Right lobe of liver (tissue), 4 donors: ENCODE measurements at regions not wholly inside any gene's neighbourhood (a gene's known extent, or its start where the extent isn't known, plus 50 kb on each side); places are given as distances from the start of the nearest gene placed in this dataset.

Experiments
- CTCF ChIP-seq, 4 donors: fragments of 200-600 bp in 3 of 4; fragments of 450-650 bp in 1 of 4; IDR thresholded peaks; one replicate each; pipeline versions ENCODE4 v1.5.1 to v1.8.0; 2016 to 2022; ENCODE audit warnings: antibody characterized with exemption in 4 of 4, mild to moderate bottlenecking in 2 of 4
- POLR2A ChIP-seq: fragments of 450-650 bp; IDR thresholded peaks from one replicate; pipeline ENCODE4 v1.6.1; 2017; ENCODE audit warnings: antibody characterized with exemption, mild to moderate bottlenecking
- donor health status: DM: no; HTN: no; CAD: no.
- donor health status: DM: no; HTN: no; CAD: no.
- donor health status: DM: no; HTN: yes; CAD: no.

DNA sequence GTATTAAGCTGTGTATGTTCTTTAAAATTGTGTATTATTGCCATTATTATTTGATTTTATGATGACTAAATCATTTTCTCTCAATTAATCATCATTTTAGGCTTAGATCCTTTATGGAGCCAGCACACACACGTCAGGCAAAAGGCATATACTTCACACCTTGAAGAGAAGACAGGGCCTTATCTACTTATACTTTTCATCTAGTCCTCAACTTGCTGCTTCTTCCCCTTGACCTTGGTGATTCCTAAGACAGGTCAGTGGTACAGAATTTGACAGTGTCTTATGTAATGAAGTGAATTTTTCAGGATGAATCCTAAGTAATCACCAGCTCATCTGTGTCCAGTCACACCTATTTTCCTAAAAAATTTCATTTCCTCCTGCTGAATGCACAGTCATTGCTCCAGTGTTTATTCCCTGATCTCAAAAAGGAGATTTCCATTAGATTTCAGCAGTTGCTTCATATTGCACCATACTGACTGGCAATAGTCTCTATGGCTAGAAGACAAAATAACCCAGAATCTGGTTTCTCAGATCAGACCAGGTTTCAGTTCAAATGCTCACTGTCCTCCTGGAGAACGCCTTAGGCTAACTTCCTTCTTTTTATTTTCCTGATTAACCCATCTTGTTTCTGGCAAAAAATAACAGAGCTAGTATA, 235.7 kb downstream of the PTH2R start:
- no peak for TF ChIP-seq POLR2A
- no peak for TF ChIP-seq CTCF (IDR thresholded peaks at IDR 0.05)
